ENCODE measurements at regions not wholly inside any gene's neighbourhood (a gene's known extent, or its start where the extent isn't known, plus 50 kb on each side); places are given as distances from the start of the nearest gene placed in this dataset.

- Histone ChIP-seq H3K27me3 (replicated peaks in 1 of 4; ENCODE audit: control extremely low read depth in 1 of 4, control insufficient read depth in 3 of 4, insufficient read depth in 4 of 4, low read length in 3 of 4) (no peaks in the 10 kb centered on the region), H3K9me3 (ENCODE audit: control extremely low read depth in 1 of 3, control insufficient read depth in 2 of 3, insufficient read depth in 1 of 3, low read length in 2 of 3) (peaks cover 2 to 9% (median 3%) of the 10 kb centered on the region in 3 donors), H3K4me2 (replicated peaks; ENCODE audit: low read depth, low read length, poor library complexity, severe bottlenecking) (no peak overlapping the region), H3K27ac (ENCODE audit: low read length in 2 of 2) (no peak overlapping the region), H3K36me3 (replicated peaks in 1 of 2; ENCODE audit: control extremely low read depth in 1 of 2, control insufficient read depth in 1 of 2, extremely low read depth in 1 of 2, insufficient read depth in 2 of 2, low read length in 1 of 2) (no peaks in the 10 kb centered on the region), H2AFZ (ENCODE audit: insufficient read depth, low read depth, low read length, poor library complexity, severe bottlenecking) (no peak overlapping the region), H3K79me2 (ENCODE audit: control insufficient read depth, insufficient read depth, low read length) (no peaks in the 10 kb centered on the region), H3K4me3 (ENCODE audit: control extremely low read depth in 1 of 5, extremely low read depth in 1 of 5, insufficient read depth in 1 of 5, low read depth in 2 of 5, low read length in 4 of 5) (no peak overlapping the region), H3K9ac (ENCODE audit: low read length) (no peak overlapping the region), H4K20me1 (ENCODE audit: control insufficient read depth, insufficient read depth, low read length, poor library complexity, severe bottlenecking) (no peaks in the 10 kb centered on the region), H3K4me1 (ENCODE audit: control insufficient read depth in 2 of 2, insufficient read depth in 2 of 2, low read length in 2 of 2) (no peaks in the 10 kb centered on the region)
- 29% methylated on average over 2 of the region's 2 CpGs for WGBS (ENCODE audit: insufficient coverage)
- intact Hi-C loops (cut with micrococcal nuclease), result no loop called here
- DNase-seq (no peak), ATAC-seq (ENCODE audit: low read depth) (no peak)
- ChIA-PET CTCF (no interaction called here), POLR2A (no interaction called here)
- no peak overlapping the region for H3K27ac Mint-ChIP-seq
- peaks cover 10% of the 10 kb centered on the region for H3K9me3 Mint-ChIP-seq (ENCODE audit: insufficient read depth)
- no peaks in the 10 kb centered on the region for H3K4me1 Mint-ChIP-seq
- no peak overlapping the region for H3K4me3 Mint-ChIP-seq
- peaks cover 8% of the 10 kb centered on the region for H3K27me3 Mint-ChIP-seq
- TF ChIP-seq CTCF (IDR thresholded peaks at IDR 0.05) (no peak), EZH2 (IDR thresholded peaks at IDR 0.05; ENCODE audit: borderline replicate concordance, insufficient read depth, low read depth, low read length, poor library complexity, severe bottlenecking) (no peak)
Observed at GRCh38 chr2:111642586-111643327, 241.2 kb downstream of the ANAPC1 start.

GRCh38 chr2:111643759-111644158, 240.2 kb downstream of the ANAPC1 start:
- 100% methylated on average over 1 of the region's 1 CpG for WGBS (ENCODE audit: insufficient coverage)
- Histone ChIP-seq H3K4me3 (ENCODE audit: control extremely low read depth in 1 of 5, extremely low read depth in 1 of 5, insufficient read depth in 1 of 5, low read depth in 2 of 5, low read length in 4 of 5) (no peak overlapping the region), H3K9ac (ENCODE audit: low read length) (no peak overlapping the region), H3K79me2 (ENCODE audit: control insufficient read depth, insufficient read depth, low read length) (no peaks in the 10 kb centered on the region), H3K4me1 (ENCODE audit: control insufficient read depth in 2 of 2, insufficient read depth in 2 of 2, low read length in 2 of 2) (no peaks in the 10 kb centered on the region), H3K27me3 (replicated peaks in 1 of 4; ENCODE audit: control extremely low read depth in 1 of 4, control insufficient read depth in 3 of 4, insufficient read depth in 4 of 4, low read length in 3 of 4) (no peaks in the 10 kb centered on the region), H3K9me3 (ENCODE audit: control extremely low read depth in 1 of 3, control insufficient read depth in 2 of 3, insufficient read depth in 1 of 3, low read length in 2 of 3) (peaks cover 2 to 9% (median 3%) of the 10 kb centered on the region in 3 donors), H3K27ac (ENCODE audit: low read length in 2 of 2) (no peak overlapping the region), H3K36me3 (replicated peaks in 1 of 2; ENCODE audit: control extremely low read depth in 1 of 2, control insufficient read depth in 1 of 2, extremely low read depth in 1 of 2, insufficient read depth in 2 of 2, low read length in 1 of 2) (no peaks in the 10 kb centered on the region), H3K4me2 (replicated peaks; ENCODE audit: low read depth, low read length, poor library complexity, severe bottlenecking) (no peak overlapping the region), H4K20me1 (ENCODE audit: control insufficient read depth, insufficient read depth, low read length, poor library complexity, severe bottlenecking) (no peaks in the 10 kb centered on the region), H2AFZ (ENCODE audit: insufficient read depth, low read depth, low read length, poor library complexity, severe bottlenecking) (no peak overlapping the region)
- Mint-ChIP-seq H3K4me3 (no peak overlapping the region), H3K27me3 (peaks cover 8% of the 10 kb centered on the region), H3K27ac (no peak overlapping the region), H3K4me1 (no peaks in the 10 kb centered on the region), H3K9me3 (ENCODE audit: insufficient read depth) (peaks cover 10% of the 10 kb centered on the region)
- TF ChIP-seq EZH2 (IDR thresholded peaks at IDR 0.05; ENCODE audit: borderline replicate concordance, insufficient read depth, low read depth, low read length, poor library complexity, severe bottlenecking) (no peak), CTCF (IDR thresholded peaks at IDR 0.05) (no peak)
- ChIA-PET CTCF (no interaction called here), POLR2A (no interaction called here)
- DNase-seq, result no peak
- intact Hi-C loops (cut with micrococcal nuclease), result no loop called here
- ATAC-seq (ENCODE audit: low read depth), result no peak
